GM18508 (cell line): ENCODE measurements at regions not wholly inside any gene's neighbourhood (a gene's known extent, or its start where the extent isn't known, plus 50 kb on each side); places are given as distances from the start of the nearest gene placed in this dataset.

Experiments
- ATAC-seq: cut with Tn5 transposase; IDR thresholded peaks from one replicate; pipeline ENCODE4 v1.9.1; 2021; ENCODE audit warnings: moderate number of reproducible peaks; ENCODE audit not compliant: insufficient read depth, unreplicated experiment

GRCh38 chr10:28082885-28083284, 84.0 kb upstream of the ODAD2 start:
- no peak for ATAC-seq

- ATAC-seq: no peak
Observed at GRCh38 chr10:28082316-28082715, 83.4 kb upstream of the ODAD2 start.

- ATAC-seq: no peak
Observed at GRCh38 chr10:28077889-28078288, 79.0 kb upstream of the ODAD2 start.

- ATAC-seq: no peak
Observed at GRCh38 chr10:28075424-28075823, 76.5 kb upstream of the ODAD2 start.

GRCh38 chr10:28072573-28072972, 73.7 kb upstream of the ODAD2 start:
- ATAC-seq: no peak

- ATAC-seq: no peak
Observed at GRCh38 chr10:28060031-28060607, 61.2 kb upstream of the ODAD2 start.

GRCh38 chr10:28058746-28059145, 59.9 kb upstream of the ODAD2 start:
- no peak for ATAC-seq

GRCh38 chr10:28054228-28054860, 55.5 kb upstream of the ODAD2 start:
- no peak for ATAC-seq

- no peak for ATAC-seq
Observed at GRCh38 chr10:28049286-28049685, 50.4 kb upstream of the ODAD2 start.
